ENCODE measurements at regions not wholly inside any gene's neighbourhood (a gene's known extent, or its start where the extent isn't known, plus 50 kb on each side); places are given as distances from the start of the nearest gene placed in this dataset.

DNA sequence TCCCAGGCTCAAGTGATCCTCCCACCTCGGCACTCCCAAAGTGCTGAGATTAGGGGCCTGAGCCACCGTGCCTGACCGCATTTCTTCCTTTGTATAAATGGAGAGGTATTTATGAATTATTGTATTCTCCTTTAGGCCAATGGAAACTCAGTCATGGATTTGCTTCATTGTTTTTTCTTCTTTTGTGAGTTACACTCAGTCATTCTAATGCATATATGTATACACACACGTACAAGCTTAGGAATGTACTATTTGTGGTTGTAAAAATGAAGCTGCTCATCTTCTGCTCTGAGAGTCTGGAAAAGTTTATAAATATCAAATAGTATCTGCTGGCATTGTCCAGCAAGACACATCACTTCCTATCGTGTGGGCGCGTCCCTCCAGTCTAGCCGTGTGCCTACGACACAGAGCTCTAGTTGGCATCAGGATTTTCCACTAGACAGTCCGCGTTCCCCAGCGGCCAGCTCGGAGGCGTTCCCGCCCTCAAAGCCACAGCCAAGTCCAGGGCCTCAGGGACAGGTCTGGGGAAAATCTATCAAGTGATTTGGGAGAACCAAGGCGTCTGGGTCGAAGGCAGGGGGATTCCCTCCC, 215.2 kb downstream of the NFATC2 start:
- TF ChIP-seq, protein P1, sequence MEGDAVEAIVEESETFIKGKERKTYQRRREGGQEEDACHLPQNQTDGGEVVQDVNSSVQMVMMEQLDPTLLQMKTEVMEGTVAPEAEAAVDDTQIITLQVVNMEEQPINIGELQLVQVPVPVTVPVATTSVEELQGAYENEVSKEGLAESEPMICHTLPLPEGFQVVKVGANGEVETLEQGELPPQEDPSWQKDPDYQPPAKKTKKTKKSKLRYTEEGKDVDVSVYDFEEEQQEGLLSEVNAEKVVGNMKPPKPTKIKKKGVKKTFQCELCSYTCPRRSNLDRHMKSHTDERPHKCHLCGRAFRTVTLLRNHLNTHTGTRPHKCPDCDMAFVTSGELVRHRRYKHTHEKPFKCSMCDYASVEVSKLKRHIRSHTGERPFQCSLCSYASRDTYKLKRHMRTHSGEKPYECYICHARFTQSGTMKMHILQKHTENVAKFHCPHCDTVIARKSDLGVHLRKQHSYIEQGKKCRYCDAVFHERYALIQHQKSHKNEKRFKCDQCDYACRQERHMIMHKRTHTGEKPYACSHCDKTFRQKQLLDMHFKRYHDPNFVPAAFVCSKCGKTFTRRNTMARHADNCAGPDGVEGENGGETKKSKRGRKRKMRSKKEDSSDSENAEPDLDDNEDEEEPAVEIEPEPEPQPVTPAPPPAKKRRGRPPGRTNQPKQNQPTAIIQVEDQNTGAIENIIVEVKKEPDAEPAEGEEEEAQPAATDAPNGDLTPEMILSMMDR (IDR thresholded peaks at IDR 0.05), result no peak
- no peaks in the 10 kb centered on the region for H3K4me1 ChIP-seq
- H3K9me3 ChIP-seq, result peaks cover 0 to 4% of the 10 kb centered on the region in 2 donors
- no peak overlapping the region for H3K27ac ChIP-seq
- DNase-seq (ENCODE audit: low spot score), result no peak
- no peaks in the 10 kb centered on the region for H3K27me3 ChIP-seq
- H3K4me3 ChIP-seq, result no peak overlapping the region
- no peaks in the 10 kb centered on the region for H3K36me3 ChIP-seq

DNA sequence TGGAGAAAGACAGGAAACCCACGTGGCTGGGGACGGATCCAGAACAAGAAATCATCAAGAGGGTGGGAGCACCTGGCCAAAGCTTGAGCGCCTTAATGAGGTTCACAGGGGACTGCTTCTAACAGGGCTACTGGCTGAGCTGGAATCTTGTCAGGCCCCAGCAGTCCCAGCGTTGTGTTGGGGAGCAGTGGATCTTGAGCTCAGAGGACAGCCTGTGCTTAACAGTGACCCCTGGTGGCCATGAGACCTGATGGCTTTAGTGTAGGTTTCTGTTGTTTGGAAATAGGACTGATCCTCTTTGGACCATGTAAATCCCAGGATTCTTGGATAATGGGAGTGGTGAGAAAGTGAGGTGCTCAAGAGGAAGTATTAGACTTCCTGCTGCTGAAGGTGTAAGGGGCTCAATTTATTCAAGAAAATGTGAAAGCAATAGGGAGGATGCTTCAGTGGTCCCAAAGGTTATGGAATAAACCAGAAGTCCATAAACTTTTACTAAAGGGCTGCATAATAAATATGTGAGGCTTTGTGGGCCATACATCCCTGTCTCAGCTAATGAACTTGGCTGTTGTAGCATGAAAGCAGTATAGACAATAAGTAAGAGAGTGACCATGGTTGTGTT, 216.2 kb downstream of the NFATC2 start:
- no peaks in the 10 kb centered on the region for H3K27me3 ChIP-seq

GRCh38 chr20:51322164-51322707, 220.3 kb downstream of the NFATC2 start:
- no peak overlapping the region for H3K27ac ChIP-seq
- no peaks in the 10 kb centered on the region for H3K36me3 ChIP-seq
- peaks cover 0 to 4% of the 10 kb centered on the region in 2 donors for H3K9me3 ChIP-seq
- DNase-seq (ENCODE audit: low spot score), result no peak
- no peak overlapping the region for H3K4me3 ChIP-seq
- H3K27me3 ChIP-seq, result no peaks in the 10 kb centered on the region
- TF ChIP-seq, protein P1 (IDR thresholded peaks at IDR 0.05), result no peak
- H3K4me1 ChIP-seq, result no peaks in the 10 kb centered on the region

More for the DNA sequence above, 216.2 kb downstream of the NFATC2 start:
- Histone ChIP-seq H3K4me3 (no peak overlapping the region), H3K27ac (no peak overlapping the region), H3K9me3 (peaks cover 0 to 4% of the 10 kb centered on the region in 2 donors), H3K4me1 (no peaks in the 10 kb centered on the region), H3K36me3 (no peaks in the 10 kb centered on the region)
- no peak for DNase-seq (ENCODE audit: low spot score)
- TF ChIP-seq, protein P1 (IDR thresholded peaks at IDR 0.05), result peak; percentile 22 to 60

- no peak for DNase-seq (ENCODE audit: low spot score)
- TF ChIP-seq, protein P1 (IDR thresholded peaks at IDR 0.05), result no peak
- Histone ChIP-seq H3K4me1 (no peaks in the 10 kb centered on the region), H3K36me3 (no peaks in the 10 kb centered on the region), H3K9me3 (peaks cover 0 to 4% of the 10 kb centered on the region in 2 donors), H3K4me3 (no peak overlapping the region), H3K27me3 (no peaks in the 10 kb centered on the region), H3K27ac (no peak overlapping the region)
These were observed 221.0 kb downstream of the NFATC2 start for GRCh38 chr20:51321343-51322163.

DNA sequence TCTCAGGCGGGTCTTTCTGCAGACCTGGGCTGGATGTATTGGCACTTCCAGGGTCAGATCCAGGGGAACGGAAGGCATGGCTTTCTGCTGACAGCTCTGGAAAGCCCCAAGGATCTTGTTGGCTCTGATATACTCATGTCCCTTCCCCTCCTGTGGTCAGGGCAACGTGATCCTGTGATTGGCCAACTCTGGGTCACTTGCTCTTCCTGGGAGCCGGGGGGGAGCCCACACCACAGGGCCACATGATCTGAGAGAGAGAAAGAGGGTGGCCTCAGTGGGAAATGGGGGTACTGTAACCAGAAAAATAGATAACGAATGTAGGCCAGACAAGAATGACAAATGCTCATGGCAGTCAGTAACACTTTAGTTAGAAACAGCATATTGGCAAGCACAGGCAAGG, 223.0 kb downstream of the NFATC2 start:
- Histone ChIP-seq H3K9me3 (no peaks in the 10 kb centered on the region), H3K27me3 (no peaks in the 10 kb centered on the region), H3K4me3 (no peak overlapping the region), H3K4me1 (no peaks in the 10 kb centered on the region), H3K27ac (no peak overlapping the region), H3K36me3 (no peaks in the 10 kb centered on the region)
- TF ChIP-seq, protein P1 (IDR thresholded peaks at IDR 0.05), result no peak
- no peak for DNase-seq (ENCODE audit: low spot score)

Measured in right atrium auricular region (tissue), 2 donors.